Hematopoietic multipotent progenitor cell treated with erythropoietin and hydrocortisone succinate and interleukin-3 and kit ligand, for 15 days (in vitro differentiated cells): ENCODE measurements at regions not wholly inside any gene's neighbourhood (a gene's known extent, or its start where the extent isn't known, plus 50 kb on each side); places are given as distances from the start of the nearest gene placed in this dataset.
"Not testable (repeated sequence)": the region's sequence is repeated elsewhere in the genome, so short reads cannot be mapped to it uniquely, and the experiment has no call there.

Source experiments
- DNase-seq: peaks from one replicate; pipeline ENCODE4 v3.0.0-alpha.2; 2015; ENCODE audit warnings: low spot score

DNA sequence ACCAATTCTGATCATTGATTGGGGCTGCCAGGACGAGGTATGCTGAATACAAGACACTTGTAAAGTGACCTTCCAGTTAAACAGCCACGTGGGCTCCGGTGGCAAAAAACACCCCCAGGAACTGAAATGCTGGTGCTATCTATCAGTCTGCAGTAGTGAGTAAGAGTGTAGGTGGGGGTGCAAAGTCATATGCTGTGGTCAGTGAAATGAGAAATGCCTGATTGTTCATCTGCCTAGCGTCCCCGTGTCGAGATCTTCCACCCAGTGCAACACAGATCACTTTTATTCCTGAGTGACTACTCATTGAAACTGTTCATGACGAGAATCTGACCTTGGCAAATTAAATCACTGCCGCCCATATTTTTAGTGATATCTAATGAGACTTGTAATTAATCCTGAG lies 806.5 kb upstream of the GOT2 start:
- no peak for DNase-seq

DNA sequence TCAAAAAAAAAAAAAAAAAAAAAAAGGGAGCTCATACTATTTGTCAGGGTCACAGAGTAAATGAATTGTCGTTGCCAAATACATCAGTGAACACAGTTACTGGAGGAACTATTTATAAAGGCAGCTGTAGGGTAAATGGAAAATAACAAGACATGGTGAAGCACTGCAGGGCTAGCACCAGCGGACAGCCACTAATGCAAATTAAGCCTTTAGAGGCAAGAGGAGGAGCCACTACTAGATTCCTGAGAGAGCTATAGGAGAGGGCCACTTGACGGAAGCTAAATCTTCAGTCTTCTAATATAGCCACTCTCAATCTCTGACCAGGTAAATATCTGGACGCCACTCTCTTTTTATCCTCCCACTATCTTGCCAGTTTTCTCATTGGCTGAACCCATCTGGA lies 801.2 kb upstream of the GOT2 start:
- DNase-seq, result no peak

DNA sequence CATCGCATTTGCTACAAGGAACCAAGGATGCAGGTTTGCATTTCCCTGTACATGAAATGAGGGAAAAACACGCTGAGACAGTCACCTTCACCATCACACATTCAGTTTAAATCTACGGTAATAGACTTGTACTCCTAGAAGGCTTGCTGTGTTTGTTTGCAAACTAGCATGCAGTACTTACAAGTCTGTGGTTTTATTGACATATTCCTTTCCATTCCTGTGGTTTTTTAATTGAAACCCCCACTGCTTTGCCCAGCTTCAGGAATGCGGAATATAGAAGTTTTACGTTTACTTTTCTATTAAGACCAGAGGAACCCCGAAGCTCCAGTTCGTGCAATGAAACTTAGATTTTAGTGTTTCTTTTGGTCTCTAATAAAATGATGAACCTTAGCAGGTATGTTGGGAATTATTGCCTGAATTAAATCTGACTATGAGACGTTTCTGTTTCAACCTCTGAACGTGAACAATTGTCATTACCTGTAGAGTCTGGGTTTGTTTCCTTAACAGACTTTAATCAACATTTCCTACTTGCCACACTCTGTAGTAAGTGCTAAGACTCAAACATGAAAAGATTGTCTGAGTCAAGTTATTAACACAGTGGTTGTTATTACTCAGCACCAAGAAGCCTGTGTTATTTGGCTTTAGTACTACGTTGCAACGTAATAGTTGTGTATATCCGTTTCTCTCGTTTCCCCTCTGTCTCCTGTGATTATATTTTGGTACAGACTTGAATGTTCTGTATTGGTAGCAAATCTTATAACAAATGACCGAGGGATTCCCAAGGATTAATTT lies 793.3 kb upstream of the GOT2 start:
- no peak for DNase-seq

DNA sequence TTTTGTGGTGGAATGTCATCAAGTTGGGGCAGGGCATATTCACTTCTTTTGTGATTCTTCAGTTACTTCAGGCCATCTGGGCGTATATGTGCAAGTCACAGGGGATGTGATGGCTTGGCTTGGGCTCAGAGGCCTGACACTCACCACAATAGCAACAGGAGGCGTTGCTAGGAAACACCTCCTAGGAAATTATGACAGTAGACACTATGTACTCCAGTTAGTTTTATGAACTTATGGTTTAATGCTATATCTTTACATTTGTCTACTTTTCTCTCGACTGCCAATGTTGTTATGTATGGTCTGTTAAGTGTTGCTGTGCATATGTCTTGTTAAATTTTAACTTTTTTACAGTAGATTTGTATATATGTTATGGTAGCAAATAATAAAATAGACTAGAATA lies 788.7 kb upstream of the GOT2 start:
- DNase-seq, result no peak

DNA sequence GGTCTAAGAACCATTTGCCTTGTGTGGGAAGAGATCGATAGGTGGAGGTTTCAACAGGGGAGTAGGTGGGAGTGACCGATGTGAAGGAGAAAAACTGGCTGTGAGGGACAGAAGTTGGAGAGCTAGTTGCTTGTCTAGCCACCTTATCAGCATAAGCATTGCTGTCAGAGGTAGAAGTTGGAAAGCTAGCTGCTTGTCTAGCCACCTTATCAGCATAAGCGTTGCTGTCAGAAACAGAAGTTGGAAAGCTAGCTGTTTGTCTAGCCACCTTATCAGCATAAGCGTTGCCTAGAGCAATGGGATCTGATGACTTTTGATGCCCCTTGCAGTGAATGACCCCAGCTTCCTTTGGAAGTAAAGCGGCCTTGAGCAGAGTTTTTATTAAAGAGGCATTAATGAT lies 784.6 kb upstream of the GOT2 start:
- DNase-seq, result not testable (repeated sequence)

DNA sequence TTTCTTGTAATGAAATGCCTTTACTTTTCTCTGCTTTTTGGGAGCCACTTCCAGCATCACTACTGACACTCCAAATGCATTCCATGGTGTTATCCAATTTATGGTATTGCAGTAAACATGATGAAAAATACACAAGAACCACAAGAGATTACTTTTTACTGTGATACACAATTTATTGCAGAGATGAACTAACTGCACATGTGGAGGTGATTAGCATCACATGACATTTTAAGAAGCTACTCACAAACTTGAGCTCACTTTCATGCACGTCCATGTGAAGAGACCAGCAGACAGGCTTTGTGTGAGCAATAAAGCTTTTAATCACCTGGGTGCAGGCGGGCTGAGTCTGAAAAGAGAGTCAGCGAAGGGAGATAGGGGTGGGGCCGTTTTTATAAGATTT lies 780.5 kb upstream of the GOT2 start:
- no peak for DNase-seq

DNA sequence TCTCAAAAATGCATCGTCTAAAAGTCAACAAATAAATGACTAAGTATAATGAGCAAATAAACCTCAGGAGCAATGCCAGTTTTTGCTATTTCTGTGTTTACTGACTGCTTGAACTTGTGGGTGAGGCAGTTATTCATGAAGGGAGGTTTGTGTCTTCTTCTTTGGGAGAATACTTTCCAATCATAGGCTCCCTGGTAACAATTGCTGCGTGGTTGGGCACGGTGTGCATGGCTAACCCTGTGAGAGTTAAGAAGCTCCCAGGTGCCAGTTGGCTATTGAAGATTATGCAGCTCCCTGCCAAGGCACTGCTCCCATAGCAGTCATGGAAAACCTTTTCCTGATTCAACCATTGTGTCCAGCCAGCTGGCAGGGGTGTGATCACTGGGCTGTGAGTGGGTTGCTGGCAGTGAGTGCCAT lies 775.9 kb upstream of the GOT2 start:
- no peak for DNase-seq

DNA sequence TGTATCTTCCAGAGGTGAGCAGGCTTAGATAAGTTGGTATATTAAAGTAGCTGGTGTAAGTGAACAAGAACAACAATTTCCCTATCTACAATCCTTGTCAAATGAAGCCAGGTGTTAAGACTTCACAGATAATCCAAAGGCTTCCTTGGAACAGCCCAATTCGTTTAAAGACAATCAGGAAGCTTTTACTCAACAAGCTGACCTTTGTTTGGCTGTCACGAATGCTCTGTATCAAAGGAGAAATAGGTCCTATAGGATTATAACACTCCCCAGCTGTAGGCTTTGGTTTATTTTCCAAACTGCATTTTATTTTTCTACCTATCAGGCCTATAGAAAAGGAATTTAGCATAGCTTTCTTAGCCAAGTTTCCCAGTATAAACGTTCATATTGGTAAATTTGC lies 766.5 kb upstream of the GOT2 start:
- DNase-seq, result no peak

DNA sequence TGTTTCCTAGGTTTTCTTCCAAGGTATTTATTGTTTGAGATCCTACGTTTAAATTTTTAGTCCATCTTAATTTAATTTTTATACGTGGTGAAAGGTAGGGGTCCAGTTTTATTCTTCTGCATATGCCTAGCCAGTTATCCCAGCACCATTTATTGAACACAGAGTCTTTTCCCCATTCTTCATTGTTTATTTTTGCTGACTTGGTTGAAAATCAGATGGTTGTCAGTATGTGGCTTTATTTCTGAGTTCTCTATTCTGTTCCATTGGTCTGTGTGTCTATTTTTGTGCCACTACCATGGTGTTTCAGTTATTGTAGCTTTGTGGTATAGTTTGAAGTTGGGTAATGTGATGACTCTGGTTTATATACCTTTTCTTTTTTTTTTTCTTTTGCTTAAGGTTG lies 753.0 kb upstream of the GOT2 start:
- DNase-seq, result no peak

DNA sequence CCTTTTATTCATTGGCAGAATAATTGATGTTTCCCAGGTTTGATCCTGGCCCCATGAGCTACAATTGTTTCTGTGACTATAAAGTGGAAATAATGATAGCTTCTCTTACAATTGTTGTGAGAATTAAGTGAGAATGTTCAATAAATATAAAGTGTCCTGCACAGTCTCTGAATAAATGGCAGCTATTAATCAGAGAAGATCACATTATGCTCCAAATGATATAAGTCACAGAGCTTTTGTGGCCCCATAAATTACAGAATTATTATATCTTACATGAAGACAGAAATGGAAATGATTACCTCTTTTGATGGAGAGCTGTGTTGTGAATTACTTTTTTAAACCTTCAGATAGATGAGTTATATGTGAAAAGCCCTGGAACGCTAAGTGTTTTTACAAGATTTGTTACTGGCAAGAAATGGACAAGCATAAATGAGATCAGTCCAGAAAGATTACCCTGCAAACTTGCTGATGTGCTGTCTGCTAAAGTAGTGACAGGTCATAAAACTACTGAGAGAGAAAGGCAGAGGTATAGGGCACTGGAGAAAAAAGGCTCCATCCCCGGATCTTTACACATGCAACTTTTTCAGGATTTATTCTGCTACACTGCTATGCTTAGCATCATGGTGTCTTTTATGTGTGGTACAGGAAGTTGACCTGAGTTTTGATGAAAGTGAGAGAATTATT lies 750.9 kb upstream of the GOT2 start:
- DNase-seq, result no peak

DNA sequence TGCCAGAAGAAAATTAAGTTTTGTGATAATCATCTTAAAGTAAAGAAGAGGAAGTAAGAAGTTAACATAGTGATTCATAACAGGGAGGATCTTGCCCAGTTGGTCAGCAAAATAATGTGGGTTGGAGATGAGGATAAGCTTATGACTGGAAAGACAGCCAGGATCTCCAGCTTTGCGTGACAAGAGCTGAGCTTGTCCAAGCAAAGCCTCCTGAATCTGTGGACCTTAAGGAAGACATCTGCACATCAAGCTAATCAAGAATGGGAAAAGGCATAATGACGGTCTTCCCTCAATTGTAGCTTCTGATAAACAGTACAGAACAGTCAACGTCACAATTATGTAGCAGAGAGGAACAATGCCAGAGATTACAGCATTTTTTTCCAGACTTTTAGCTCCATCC lies 744.7 kb upstream of the GOT2 start:
- DNase-seq, result no peak

DNA sequence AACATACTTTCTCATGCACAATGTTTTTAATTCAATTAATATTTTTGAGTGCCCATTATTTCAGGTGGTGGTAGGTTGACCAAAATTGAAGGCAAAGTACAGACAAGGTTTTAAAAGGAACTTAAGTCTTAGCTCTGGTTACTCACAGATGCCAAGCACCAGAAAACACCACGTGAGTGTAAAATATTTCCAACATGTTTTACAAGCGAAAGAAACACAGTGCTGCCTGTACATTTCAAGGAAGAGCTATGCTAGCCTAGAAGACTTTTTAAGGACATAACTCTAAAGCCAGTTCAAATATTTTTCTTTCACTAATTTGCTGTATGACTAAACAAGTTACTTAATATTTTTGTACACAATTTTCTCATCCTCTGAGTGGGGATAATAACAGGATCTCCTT lies 736.4 kb upstream of the GOT2 start:
- DNase-seq, result no peak

DNA sequence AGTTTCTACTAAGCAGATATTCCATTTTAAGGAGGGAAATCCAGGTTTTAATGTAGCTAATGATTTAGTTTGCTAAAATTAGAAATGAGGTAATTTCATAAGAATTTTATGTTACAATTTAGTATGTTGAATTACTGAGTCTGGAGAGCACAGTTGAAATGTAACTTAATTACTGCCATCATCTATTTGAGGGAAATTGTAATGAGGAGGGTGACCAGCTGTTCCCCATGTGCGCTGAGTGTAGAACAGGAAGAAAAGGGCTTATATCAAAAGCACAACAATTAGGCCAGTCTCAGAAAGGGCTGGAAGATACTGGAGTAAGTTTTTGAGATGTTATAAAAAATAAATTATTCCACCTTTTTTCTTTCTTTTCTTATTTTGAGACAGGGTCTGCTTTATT lies 735.1 kb upstream of the GOT2 start:
- no peak for DNase-seq

DNA sequence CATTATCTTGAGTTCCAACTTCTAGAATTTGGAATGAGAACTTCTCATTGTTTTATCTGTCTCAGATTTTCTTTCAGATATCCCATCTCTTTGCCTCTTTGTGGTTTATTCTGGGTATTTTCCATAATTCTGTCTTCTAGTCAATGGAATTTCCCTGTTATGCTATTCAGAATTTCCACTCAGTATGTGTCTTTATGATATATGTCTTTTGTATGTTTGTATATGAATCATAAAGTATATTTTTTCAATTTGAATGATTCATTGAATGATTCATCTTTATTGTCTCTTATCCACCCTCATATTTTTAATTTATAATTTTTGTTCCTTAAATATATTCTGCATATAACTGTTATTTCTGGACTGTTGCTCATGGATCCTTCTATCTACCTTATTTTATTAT lies 729.7 kb upstream of the GOT2 start:
- DNase-seq, result no peak

DNA sequence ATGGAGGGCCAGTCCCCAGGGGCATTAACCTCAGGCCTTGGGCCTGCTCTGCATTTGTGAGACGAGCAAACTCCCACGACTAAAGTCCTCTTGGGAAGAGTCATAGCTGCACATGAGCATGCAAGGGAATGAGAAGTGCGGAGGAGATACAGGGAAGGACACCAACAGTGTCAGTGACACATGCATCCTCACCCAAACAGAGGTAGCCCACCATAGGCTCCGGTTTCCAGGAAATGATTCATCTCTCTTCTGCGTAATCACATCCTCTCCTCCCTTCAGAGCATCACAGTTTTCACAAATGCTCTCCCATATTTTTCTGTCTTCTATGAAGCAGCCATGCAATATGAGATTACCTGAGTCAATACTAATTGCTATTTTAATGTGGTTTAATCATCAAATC lies 725.7 kb upstream of the GOT2 start:
- no peak for DNase-seq

DNA sequence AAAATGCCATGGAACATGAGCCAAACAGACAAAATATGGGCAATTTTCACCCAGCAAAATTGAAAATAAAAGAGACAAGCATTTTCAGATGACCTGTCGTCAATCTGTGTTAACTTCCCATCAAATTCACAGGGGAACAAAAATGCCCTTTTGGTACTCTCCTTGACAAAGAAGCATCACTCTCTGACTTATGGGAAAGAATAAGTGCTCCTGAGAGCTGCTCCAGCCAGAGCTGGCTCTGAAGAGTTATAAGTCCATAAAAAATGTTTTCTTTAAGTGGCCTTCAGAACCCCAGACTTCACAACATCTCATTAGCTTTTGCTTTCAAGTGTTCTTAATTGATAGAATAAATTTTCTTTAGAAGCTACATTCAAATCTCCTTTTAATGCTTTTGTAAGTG lies 721.4 kb upstream of the GOT2 start:
- DNase-seq, result no peak

DNA sequence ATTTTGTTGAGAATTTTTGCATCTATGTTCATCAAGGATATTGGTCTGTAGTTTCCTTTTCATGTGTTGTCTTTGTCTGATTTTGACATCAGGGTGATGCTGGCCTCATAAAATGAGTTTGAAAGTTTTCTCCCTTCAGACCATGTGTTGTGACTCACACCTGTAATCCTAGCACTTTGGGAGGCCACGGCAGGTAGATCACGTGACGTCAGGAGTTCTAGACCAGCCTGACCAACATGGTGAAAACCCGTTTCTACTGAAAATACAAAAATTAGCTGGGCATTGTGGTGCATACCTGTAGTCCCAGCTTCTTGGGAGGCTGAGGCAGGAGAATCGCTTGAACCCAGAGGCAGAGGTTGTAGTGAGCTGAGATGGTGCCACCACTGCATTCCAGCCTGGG lies 716.4 kb upstream of the GOT2 start:
- DNase-seq, result not testable (repeated sequence)

DNA sequence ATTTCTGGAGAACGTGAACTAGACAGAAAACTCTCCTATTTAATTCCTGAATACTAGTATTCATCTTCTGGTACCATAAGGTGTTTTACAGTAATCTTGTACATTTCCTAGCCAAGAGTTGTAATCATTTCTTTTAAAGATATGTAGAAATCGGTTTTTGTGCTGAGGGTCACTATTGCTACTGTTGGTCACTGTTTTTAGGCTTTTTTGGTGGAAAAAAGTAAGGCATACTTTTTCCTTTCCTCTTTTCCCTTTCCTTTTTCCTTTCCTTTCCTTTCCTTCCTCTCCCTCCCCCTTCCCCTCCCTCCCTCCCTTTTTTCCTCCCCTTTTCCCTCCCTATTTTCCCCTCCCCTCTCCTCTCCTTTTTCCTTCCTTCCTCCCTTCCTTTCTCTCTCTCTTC lies 706.4 kb upstream of the GOT2 start:
- no peak for DNase-seq

DNA sequence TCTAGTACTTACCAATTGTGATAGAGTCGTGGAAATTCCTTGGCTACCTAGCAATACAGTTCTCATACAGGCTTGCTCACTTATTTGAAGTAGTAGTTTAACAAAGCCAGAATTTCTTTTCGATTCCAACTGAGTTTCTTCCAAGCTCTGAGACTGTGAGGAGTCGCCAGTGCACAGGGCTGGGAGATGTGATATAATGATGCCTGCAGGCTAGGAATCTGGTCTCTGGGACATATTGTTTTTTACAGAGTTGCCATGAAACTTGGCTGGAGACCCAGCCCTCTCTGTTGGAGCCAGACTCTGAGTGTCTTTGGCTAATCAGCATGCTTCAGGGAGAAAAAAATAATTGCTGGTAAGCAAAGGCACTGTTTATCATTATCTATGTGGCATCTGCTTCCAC lies 698.8 kb upstream of the GOT2 start:
- no peak for DNase-seq

DNA sequence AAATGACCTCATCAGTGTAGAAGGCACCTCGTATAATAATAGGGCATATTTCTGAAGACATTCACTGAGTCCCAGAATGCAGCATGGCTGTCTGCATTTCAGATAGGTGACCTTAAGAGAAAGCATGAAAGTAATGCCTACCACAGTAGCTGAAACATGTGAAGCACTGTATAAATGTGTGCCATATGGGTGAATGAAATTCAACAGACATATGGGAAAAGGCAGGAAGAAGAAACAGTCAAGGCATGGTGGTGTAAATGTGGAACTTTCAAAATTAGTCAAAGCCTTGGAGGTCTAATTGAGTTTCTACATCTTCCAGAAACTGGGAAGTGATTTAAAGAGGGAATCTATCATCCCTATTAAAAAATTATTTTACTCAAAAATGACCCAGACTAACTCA lies 698.2 kb upstream of the GOT2 start:
- no peak for DNase-seq

DNA sequence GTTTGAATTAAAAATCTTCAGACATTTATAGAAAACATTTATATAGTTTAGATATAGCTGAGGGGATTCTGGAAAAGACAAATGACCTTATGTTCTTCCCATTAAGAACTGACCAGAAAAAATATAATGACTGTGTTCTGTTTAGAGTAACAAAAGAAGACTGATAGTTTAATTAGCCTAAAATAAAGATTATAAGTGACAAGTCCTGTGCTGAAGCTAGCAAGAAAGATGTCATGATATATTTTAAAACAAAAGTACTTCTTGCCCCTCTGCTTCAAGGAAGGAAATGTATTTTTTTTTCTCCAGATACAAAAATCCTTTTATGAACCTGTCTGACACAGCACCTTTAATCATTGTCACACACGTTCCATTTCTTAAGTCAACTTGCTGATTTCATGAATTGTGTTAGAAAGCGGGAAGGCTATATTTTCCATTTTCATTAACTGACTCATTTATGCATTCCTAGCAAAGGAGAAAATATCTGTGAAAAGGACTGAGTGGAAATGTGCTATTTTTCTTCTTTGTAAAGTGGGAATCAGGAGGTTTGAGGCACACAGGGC lies 690.7 kb upstream of the GOT2 start:
- DNase-seq, result no peak

DNA sequence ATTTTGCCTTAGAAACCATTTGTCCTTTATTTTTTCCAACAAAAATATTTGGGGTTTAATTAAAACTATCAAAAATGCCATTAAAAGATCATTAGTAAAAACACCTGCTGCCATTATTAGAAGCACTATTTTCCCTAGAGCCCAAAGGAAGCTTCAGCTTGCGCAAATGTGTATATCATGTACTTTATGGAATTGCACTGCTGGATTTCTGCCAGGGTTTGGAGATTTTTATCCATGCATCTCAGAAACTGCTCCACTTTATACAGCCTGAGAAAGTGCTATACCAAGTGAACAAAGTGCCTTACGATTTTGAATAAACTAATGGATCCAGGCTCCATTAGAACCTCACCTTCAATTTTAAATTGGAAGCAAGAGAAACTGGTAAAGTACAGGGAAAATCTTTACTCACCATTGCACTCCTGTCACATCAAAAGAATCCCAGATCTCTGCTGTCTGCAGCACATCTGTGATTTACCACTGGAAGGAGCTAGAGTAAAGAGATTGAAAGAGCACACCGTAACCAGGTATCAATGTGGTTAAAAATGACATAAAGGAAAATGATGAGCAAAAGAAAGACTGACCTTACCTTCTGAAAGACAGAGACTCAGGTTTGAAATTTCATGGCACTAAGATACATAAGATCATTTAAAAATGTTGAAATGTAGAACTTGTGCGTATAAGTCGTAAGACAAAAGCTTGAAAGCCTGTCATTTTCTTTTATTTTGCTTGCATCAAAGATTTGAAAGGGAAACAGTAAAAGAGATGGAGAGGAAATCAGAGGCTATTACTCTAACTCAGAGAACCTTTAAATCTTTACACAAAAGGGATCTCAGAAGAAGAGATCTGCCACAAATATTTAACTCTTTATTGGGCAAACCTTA lies 678.1 kb upstream of the GOT2 start:
- DNase-seq, result no peak

DNA sequence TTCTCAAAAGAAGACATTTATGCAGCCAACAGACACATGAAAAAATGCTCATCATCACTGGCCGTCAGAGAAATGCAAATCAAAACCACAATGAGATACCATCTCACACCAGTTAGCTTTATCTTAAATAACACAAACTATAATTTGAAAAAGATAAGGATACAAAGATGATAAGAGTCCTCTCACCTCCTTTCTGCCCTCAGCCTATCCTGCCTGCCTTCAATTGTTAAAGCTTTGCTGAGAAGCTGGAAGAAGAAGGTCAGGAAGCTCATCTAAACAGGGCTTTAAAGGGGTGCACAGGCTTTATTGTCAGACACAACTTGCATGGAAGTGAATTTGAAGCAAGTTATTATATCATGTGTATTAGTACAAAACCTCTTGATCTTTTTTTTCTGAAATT lies 676.3 kb upstream of the GOT2 start:
- DNase-seq, result no peak
